ENCODE measurements at regions not wholly inside any gene's neighbourhood (a gene's known extent, or its start where the extent isn't known, plus 50 kb on each side); places are given as distances from the start of the nearest gene placed in this dataset.

DNA sequence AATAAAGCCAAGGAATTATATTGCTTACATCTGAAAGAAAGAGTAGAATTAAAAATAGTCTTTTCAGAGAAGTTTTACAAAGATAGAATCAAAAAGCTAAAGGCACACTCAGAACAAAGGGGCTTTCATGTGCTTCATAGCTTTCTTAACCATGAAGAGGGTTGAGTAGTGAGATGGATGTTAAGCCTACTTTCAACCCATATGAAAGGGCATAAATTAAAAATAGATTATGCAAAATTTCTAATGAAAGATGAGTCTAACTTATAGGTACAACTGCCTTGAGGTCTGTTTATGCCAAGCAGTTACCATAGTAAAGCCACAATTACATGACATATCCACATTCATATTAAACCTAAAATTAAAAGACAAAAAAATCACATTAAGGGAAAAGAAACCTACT lies 223.3 kb upstream of the ARHGEF26 start:
- Histone ChIP-seq H2AFZ (ENCODE audit: control insufficient read depth, low read depth, low read length) (no peak overlapping the region), H3K4me2 (ENCODE audit: control insufficient read depth, insufficient read depth) (no peak overlapping the region), H3K9ac (ENCODE audit: control insufficient read depth, insufficient read depth, low read length) (no peak overlapping the region), H3K27me3 (replicated peaks in 1 of 2; ENCODE audit: control insufficient read depth in 2 of 2, insufficient read depth in 2 of 2, low read length in 1 of 2) (no peaks in the 10 kb centered on the region), H4K20me1 (ENCODE audit: control insufficient read depth, insufficient read depth) (no peaks in the 10 kb centered on the region), H3K27ac (ENCODE audit: control insufficient read depth, insufficient read depth) (no peak overlapping the region), H3K4me3 (no peak overlapping the region), H3K4me1 (ENCODE audit: control insufficient read depth, insufficient read depth, low read length) (no peaks in the 10 kb centered on the region), H3K36me3 (ENCODE audit: control insufficient read depth in 2 of 2, insufficient read depth in 2 of 2, low read length in 1 of 2) (no peaks in the 10 kb centered on the region), H3K79me2 (ENCODE audit: control insufficient read depth, insufficient read depth, low read length) (no peaks in the 10 kb centered on the region), H3K9me3 (replicated peaks; ENCODE audit: control insufficient read depth, insufficient read depth, low read length) (no peaks in the 10 kb centered on the region)
- ATAC-seq, result peak; percentile 82
- no peak for TF ChIP-seq ZNF24 (IDR thresholded peaks at IDR 0.05)
- no peak for TF ChIP-seq TCF7 (IDR thresholded peaks at IDR 0.05; ENCODE audit: borderline replicate concordance)
- TF ChIP-seq DPF2 (IDR thresholded peaks at IDR 0.05), result no peak
- TF ChIP-seq RBBP5 (conservative IDR thresholded peaks at IDR 0.05), result no peak
- no peak for TF ChIP-seq ZNF274 (IDR thresholded peaks at IDR 0.05; ENCODE audit: insufficient read depth, insufficient read length)
- TF ChIP-seq, protein P1, sequence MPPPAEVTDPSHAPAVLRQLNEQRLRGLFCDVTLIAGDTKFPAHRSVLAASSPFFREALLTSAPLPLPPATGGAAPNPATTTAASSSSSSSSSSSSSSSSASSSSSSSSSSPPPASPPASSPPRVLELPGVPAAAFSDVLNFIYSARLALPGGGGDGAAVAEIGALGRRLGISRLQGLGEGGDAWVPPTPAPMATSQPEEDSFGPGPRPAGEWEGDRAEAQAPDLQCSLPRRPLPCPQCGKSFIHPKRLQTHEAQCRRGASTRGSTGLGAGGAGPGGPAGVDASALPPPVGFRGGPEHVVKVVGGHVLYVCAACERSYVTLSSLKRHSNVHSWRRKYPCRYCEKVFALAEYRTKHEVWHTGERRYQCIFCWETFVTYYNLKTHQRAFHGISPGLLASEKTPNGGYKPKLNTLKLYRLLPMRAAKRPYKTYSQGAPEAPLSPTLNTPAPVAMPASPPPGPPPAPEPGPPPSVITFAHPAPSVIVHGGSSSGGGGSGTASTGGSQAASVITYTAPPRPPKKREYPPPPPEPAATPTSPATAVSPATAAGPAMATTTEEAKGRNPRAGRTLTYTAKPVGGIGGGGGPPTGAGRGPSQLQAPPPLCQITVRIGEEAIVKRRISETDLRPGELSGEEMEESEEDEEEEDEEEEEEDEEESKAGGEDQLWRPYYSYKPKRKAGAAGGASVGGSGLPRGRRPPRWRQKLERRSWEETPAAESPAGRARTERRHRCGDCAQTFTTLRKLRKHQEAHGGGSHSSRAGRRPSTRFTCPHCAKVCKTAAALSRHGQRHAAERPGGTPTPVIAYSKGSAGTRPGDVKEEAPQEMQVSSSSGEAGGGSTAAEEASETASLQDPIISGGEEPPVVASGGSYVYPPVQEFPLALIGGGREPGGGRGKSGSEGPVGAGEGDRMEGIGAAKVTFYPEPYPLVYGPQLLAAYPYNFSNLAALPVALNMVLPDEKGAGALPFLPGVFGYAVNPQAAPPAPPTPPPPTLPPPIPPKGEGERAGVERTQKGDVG (CRISPR knock-in tag; IDR thresholded peaks at IDR 0.05), result no peak
- TF ChIP-seq PAX5 (IDR thresholded peaks at IDR 0.05; ENCODE audit: borderline replicate concordance, low read depth, low read length), result no peak
- TF ChIP-seq FOXK2 (IDR thresholded peaks at IDR 0.05), result no peak
- TF ChIP-seq IKZF2 (IDR thresholded peaks at IDR 0.05), result no peak
- no peak for FAIRE-seq
- no peak for DNase-seq (ENCODE audit: low read depth, low spot score)
- ChIA-PET RAD21 (ENCODE audit: unreplicated experiment) (interaction anchor here (1.1 to 2.1 kb wide), 5 partner anchors 9 to 73 kb away, joined by 3 to 7 read pairs (median 3); no protein-coding TSS in a partner anchor), CTCF (interaction anchor here (0.7 to 1.7 kb wide), 8 partner anchors 9 to 73 kb away, joined by 3 to 7 read pairs (median 3); no protein-coding TSS in a partner anchor), SMC1A (ENCODE audit: uncharacterized antibody, unreplicated experiment) (interaction anchor here (0.7 to 4.3 kb wide), 11 partner anchors 9 to 737 kb away, joined by 3 to 17 read pairs (median 4); no protein-coding TSS in a partner anchor), POLR2A (interaction anchor here (1.1 to 1.6 kb wide), 3 partner anchors 9 to 12 kb away, joined by 3 to 6 read pairs (median 4); no protein-coding TSS in a partner anchor)
- BruUV-seq (replicated peaks), result no TSS peak
- in situ Hi-C loops (cut with MboI), result no loop called here
- intact Hi-C loops (cut with micrococcal nuclease; ENCODE audit: unreplicated experiment), result loop anchor here (5.0 kb wide), 2 partner anchors 41 to 756 kb away; no protein-coding TSS in a partner anchor

Measured in GM12878 (cell line).